Fibroblast of skin of back (primary cell): ENCODE measurements at regions not wholly inside any gene's neighbourhood (a gene's known extent, or its start where the extent isn't known, plus 50 kb on each side); places are given as distances from the start of the nearest gene placed in this dataset.
"Not testable (repeated sequence)": the region's sequence is repeated elsewhere in the genome, so short reads cannot be mapped to it uniquely, and the experiment has no call there.

Source experiments
- DNase-seq: peaks from one replicate; pipeline ENCODE4 v3.0.0-alpha.2; 2013

DNA sequence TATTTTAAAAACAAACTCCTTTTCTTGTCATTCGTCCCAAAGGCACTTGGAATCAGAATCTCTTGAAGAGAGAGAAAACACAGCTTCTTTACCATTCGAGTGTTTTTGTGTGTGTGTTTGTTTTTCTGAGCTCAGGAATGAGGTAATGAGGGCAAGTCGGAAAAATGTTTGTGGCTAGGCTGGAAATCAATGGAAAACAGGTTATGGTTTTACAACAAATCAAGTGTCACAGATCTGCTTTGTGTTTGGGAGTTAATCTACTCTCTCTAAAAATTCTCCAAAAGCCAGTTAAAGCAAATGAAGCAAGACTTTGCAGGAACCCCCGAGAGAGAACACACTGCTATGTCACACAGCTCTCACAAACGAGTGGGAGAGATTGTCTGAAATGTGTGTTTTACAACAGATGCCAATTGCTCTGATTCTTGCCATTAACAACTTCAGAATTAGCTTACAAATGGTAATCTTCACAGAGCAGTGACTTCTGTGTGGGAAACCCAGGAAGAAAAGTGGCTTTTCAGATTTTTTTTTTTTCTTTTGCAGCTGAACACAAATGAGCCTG, 264.1 kb downstream of the CBLL2 start:
- DNase-seq: no peak

DNA sequence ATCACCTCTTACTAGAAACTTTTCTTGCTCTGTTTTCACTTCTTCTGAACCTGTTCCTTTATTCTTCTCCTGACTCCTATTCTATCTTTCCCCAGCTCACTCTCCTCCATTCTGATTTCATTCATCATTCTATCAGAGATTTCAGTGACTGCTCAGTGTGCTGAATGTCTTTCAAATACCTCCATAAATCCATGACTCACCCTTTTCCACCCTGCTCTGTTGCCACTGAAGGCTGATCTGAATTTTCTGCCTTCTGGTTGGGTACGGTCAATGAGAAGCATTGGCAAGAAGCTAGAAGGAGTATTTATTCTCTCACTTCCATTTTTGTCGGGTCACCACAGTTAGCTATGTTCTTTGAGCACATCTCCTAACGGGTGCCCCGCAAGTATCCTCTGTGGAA, 265.9 kb downstream of the CBLL2 start:
- peak; percentile 54 for DNase-seq

DNA sequence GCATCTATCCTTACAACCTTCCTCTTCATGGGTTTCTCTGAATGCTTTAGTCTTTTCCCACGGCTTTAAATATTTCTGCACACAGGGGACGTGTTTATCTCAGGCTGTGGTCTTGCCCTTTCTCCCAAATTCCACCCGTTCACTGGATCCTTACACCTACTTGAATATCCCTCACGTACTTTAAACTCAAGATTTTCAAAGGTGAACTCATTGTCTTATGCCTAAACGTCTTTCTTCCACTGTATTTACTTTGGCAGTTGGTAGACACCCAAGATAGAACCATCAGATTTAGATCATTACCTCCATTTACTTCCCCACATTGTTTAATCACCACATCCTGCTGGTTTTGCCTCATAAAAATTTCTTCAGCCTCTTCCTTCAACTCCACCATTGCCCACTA, 269.2 kb downstream of the CBLL2 start:
- no peak for DNase-seq

DNA sequence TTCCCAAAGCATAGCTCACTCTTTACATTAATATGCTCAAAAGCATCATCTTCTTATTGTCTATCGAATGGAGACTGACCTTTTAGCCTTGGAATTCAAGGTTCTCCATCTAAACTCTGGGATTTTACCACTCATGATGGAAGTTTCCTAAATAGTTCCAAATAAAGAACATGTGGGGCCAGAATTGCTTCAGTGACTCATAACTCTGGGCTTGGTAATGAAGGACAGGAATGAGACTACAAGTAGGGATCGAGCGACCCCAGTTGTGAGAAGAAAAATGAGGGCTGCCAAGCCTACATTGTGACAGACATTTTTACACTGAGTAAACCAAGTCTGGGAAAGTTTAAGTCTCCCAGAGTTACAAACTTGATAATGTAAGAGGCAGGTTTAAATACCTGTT, 269.9 kb downstream of the CBLL2 start:
- DNase-seq: peak; percentile 57

DNA sequence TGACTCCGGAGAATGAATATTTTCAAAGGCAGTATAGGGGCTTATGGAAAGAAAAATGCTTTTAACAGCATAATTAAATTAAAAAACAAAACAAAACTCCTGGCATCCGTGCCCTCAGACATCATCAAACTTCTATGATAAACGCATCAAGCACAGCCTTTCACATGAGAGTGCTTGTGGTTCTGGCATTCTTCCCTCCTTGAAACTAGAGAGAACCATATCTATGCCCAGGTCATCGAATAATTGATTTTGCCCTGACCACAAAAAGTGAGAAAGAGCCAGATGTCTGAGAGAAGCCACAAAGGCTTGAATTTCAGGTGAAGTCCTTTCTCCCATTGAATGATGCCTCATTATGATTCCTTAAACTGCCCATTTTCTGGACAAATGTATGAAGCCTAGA, 286.8 kb downstream of the CBLL2 start:
- DNase-seq: no peak

DNA sequence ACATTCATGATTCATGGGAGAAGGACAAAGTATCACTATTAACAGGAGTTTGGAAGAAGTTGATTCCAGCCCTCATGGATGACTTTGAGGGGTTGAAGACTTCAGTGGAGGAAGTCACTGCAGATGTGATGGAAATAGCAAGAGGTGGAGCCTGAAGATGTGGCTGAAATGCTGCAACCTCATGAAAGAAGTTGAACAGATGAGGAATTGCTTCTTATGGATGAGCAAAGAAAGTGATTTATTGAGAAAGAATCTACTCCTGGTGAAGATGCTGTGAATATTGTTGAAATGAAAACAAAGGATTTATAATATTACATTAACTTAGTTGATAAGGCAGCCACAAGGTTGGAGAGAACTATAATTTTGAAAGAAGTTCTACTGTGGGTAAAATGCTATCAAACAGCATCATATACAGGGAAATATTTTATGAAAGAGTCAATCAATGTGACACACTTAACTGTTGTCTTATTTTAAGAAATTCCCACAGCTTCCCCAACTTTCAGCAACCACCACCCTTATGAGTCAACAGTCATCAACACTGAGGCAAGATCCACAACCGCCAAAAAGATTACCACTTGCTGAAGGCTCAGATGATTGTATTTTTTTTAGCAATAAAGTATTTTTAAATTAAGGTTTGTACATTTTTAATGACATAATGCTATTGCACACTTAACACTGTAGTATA, 302.6 kb downstream of the CBLL2 start:
- DNase-seq: peak; percentile 84

DNA sequence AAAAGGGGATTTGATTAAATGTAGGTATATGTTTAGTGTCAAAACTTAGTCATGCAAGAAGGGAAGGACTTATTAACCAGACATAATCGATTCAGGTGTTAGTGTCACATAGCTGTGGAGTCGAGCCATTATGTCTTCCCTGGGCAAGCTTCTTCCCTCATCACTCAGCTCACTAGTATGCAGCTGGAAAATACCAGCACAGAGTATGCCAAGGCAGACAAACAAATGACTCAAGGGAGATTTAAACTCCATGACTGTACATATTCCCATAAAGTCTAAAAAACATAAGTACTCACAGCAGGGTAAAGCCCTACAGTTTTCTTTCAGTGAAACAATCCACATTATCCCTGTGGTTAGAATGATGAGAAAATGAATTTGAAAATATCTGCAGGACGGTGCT, 304.5 kb downstream of the CBLL2 start:
- peak; percentile 89 for DNase-seq

DNA sequence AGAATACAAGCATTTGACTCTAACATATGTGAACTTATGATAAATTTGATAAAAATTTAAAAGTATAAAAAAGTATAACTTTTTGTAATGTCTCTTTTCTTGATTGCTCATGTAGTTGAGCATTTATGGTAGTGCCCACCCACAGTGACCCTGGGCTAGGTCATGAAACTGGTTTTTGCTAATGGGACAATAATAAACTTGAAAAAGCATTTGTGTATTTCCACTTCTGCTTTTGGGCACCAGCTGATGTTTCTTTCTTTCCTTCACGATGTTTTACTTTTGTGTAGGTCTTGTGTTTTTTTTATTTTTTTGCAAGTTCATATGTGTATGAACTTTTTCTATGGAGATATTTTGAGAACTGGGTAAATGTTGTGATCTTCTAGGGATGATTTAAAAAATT, 313.1 kb downstream of the CBLL2 start:
- no peak for DNase-seq

DNA sequence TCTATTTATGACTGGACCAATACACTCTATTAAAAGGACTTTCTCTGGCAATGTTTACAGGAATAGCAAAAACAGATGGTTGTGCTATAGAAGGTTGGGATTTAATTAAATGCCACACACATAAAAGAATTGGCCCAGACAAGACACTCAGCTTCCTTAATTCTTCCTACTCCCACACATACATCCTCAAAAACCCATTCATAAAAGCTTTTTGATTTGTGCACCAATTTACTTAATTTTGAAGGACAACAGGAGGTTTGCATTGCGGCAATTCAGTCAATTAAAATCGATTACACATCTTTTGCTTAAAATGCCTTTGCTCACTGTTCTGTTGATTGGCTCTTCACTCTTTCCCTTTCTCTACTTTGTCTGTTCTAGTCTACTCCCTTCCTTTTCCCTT, 317.1 kb downstream of the CBLL2 start:
- no peak for DNase-seq

DNA sequence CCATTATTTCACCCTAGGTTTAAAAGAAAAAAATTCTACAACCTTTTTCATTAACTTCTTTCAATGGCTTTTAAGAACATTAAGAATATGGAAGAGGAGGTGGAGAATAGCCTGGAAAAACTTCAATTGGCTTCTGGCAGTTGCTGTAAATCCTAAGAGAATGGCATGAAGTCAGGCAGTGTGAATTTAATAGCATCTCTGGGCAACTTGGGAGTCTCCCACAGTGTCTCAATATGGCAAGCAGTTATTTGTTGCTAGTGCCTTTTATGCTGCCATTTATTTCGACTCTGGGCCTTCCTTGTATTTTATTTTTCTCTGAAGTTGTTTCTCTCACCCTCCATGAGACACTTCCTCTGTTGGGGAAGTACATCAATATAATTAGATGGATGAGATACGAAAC, 322.1 kb downstream of the CBLL2 start:
- no peak for DNase-seq

DNA sequence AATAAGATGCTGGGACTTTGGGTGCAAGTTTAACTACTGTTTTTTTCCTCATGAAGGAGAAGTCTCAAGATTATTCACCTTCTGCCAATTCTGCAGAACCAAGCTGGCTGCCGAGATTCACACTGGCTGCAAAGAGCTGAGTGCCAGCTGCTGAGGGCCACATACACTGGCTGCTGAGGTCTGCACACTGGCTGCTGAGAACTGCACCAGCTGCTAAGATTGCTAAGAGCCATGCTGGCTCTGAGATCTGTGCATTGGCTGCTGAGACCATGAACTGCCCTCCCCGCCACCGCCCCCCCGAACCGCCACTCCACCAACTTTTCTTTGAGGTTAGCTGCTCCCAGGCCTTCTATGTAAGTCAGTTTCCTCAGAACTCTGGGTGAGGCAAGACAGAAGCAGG, 330.3 kb downstream of the CBLL2 start:
- no peak for DNase-seq

DNA sequence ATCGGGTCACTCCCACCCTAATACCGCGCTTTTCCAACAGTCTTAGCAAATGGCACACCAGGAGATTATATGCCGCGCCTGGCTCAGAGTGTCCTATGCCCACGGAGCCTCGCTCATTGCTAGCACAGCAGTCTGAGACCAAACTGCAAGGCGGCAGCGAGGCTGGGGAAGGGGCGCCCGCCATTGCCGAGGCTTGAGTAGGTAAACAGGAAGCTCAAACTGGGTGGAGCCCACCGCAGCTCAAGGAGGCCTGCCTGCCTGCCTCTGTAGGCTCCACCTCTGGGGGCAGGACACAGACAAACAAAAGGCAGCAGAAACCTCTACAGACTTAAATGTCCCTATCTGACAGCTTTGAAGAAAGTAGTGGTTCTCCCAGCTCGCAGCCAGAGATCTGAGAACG, 336.7 kb downstream of the CBLL2 start:
- not testable (repeated sequence) for DNase-seq

DNA sequence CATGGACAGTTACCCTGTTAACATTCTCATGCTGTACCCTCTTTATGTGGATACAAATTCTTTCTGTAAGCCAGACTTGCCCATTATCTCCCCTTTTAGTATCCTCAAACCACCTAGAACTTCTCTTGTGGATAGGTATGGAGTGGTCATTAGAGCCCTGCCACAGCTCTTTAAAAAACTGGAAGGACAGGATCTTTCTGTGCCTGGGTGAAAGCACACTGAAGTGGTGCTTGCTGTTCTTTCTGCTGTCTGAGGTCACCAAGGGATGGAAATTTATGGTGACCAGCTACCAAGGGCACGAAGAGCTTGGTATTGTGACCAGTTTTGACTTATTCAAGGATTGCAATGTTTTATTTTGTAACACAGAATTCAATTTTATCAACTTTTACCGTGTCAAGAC, 344.2 kb downstream of the CBLL2 start:
- DNase-seq: no peak

DNA sequence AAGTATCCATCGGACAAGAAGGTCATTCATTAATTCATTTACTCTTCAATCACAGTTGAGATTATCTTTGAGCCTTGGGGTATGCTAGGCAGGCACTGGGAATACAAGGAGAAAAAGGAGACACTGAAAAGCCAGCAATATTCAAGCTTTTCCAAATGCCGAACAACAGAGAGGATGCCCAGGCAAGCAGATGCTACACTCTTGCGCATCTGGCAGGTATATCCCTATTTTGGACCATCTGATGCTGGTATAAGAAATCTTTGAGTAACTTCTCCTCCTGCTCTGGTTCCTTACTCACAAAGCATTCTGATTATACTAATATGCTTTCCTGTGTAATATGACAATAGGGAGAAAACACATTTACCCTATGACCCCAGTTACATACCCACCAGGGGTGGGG, 354.9 kb downstream of the CBLL2 start:
- DNase-seq: no peak

DNA sequence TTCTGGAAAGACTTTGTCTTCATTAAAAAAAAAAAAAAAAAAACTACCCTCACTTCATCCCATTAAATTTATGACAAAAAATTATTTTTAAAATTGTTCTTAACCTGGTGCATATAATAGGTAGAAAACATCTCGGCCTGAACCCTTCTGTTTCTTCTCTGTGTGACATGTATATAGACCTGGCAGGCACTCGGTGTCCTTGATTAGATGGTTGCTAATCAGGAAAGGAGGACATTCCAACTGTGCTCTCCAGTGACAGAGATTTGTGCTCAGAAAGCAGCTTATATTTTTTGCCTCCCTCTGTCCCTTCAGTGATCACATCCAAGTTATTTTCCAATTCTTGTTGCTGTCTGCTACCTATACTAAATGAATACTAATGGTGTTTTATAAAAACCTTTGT, 355.6 kb downstream of the CBLL2 start:
- DNase-seq: no peak

DNA sequence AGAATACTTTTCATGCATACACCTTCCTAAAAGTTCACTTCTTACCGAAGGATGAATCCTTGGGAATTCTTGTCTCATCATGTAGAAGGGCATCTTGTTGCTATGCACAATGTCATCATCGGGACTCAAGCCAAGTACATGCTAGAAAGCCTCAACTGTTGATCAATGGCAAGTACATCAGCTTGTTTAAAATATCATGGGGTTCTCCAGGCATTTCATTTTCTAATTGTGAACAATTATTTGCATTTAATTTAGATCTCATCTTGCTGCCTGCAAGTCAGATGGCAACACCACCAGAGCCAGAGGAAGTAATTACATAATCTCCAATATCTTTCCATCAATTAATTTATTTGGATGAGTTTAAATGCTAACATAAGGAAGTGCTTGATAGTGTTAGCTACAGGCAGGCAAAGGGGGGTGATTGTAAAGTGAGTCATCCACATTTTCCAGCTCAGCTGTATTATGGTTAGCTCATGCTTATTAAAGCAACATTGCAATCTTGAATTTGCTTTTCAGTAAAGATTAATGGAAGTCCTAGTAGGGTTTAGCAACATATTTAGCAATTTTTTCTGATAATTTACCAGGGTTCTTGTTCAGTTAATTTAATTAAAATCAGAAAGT, 356.5 kb downstream of the CBLL2 start:
- peak; percentile 70 for DNase-seq

DNA sequence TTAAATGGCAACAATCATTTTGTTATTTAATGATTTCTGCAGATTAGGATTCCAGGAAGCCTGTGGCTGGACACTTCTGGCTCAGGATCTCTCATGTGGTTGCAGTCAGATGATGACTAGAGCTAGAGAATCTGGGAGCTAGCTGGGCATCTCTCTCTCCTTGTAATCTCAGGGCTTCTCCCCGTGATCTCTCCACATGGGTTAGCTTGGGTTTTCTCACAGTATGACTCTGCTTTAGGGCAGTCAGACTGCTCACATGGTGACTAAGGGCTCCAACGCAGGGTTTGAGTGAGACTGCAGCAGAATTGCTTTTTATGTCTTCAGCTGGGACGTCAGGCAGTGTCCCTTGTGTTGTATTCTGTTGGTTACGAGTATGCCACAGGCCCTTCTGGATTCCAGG, 361.4 kb downstream of the CBLL2 start:
- DNase-seq: peak; percentile 88

DNA sequence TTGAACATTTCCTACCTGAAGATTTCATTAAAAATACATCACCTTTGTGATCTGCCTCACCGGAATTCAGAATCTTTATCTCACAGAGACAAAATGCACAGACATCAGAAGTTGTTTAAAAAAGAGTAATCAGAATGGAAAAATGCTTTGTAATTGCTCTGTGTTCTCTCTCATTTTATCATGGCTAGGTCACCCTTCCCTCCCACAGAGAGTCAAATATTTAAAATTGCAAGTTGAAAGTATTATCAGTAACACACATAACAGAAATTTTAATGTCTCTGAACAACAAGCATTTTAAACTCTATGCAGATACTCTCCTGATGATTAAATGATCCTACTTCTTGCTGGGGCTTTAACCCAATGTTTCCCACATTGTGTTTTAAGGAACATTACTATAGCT, 362.0 kb downstream of the CBLL2 start:
- peak; percentile 74 for DNase-seq

DNA sequence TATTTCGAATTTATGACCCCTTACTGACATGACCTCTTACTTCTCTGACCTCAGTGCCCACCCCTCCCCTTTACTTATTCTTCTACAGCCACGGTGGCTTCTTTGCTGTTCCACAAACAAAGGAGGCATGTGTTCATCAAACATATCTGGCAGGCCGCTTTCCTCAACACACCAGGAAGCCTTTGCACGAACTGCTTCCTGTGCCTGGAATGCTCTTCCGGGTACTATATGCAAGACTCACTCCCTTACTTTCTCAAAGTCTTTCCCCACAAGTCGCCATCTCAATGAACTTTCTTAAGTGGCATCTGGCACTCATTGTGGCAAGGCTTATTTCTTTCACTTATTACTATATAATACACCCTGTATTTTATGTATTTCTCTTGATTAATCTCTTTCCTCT, 351.5 kb upstream of the DDX53 start:
- DNase-seq: no peak

DNA sequence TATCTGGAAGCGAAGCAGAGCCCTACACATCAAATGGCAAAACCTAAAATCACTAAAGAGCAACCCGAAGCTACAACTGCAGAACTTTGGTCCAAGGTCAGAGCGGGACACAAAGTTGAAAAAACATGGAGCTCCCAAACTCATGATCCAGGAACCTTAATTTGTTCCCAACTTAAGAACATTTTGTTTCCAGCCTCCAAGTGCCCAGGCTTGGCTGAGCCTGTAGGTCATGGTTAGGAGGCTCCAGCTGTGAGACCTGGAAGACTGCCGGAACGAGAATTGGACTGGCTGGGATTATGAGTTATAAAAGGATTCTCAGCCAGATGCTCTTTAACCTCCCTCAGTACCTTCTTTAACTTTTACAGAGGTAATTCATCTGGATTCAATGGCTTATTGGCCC, 349.1 kb upstream of the DDX53 start:
- no peak for DNase-seq

DNA sequence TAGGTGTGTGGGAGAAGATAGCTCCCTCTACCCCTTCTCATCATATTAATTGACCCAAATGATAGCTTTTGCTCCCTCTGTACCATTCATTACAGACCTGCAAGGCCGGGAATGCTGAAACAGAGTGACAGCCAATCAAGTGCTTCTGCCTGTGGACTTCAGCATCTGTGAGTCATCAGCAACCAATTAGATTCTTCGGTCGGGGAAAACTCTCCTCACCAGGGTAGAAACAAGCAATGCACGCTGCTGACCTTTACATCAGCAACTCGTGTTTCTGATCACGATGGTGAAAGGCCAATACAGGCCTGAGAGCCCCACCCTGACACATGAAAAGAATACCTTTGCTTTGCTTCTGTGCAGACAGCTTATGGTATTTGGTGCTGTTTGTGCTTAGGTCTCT, 347.2 kb upstream of the DDX53 start:
- DNase-seq: peak; percentile 54

DNA sequence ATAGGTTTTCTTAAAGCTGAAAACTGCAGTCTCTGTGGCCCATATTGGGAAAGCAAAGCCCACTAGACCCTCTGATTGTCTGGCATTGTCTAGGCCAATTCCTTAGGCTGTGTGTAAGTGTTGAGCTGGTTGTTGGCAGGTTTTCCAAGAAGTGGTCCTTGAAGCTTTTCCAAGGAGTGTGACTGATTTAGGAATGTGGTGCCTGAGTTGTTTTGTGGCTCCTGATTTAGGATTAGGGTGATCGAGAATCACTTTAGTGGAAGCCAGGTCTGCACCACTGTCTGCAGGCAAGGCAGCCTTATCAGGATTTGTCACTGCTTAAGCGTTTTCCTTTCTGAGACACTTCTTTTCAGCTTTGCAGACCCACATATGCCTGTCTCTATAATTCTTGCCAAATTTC, 339.0 kb upstream of the DDX53 start:
- DNase-seq: no peak

DNA sequence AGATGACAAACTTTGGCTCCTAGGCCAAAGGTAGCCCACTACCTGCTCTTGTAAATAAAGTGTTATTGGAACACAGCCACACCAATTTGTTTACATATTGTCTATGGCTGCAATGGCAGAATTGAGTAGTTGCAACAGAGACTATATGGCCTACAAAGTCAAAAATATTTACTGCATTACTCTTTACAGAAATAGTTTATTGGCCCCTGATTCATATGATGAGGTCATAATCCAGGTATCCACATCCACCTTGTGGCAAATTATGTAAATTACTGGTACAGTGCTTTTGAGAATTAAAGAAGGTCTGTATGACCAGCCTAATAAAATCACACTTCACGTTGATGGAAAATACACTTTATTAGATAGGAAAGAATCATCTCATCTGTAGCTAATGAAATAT, 337.0 kb upstream of the DDX53 start:
- DNase-seq: no peak

DNA sequence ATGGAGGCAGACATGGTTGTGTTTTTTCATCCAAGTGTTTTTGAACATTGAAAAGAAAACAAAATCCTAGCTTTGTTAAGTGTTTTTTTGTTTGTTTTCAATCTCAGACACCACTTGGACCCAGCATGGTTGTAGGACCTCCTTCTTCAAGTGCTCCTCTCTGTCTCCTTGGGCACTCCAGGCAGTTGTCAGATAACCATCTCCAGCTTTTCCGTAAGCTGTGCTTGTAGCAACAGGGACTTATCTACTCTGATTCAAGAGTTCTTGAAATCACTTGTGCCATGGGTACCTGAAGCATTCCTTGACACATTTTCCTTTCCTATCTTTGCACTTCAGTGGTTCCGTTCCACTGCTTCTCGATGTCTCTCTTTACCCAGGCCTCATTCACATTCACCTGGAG, 334.9 kb upstream of the DDX53 start:
- DNase-seq: no peak

DNA sequence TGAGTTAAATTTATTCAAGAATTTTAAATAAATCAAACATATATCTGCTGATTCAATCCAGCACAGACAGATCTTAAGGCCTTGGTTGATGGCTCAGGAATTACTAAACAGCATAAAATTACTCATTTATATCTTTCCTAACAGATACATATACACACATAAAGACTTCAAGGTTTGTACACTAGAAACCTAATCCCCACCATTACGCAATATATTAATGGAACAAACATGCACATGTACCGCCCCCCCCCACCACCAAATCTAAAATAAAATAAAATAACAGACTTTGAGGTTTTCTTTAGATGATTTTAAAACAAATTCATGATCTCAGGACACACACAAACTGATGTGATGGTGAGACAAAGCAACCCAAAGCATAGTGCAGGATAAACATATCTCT, 333.9 kb upstream of the DDX53 start:
- no peak for DNase-seq
